Peyer's patch (tissue), 4 donors: ENCODE measurements at regions not wholly inside any gene's neighbourhood (a gene's known extent, or its start where the extent isn't known, plus 50 kb on each side); places are given as distances from the start of the nearest gene placed in this dataset.

Experiments used
- POLR2A ChIP-seq, 2 donors: fragments of 450-650 bp; IDR thresholded peaks; one replicate each; pipeline ENCODE4 v1.5.1; 2017; ENCODE audit warnings: antibody characterized with exemption in 2 of 2, mild to moderate bottlenecking in 2 of 2, moderate library complexity in 2 of 2
- TF ChIP-seq, protein P1 (sequence below), 6 experiments: fragments of 450-650 bp in 4 of 6; fragments of 200-600 bp in 2 of 6; sonication (generic) in 1 of 6; IDR thresholded peaks; one replicate each; pipeline ENCODE4 v1.5.1; 2017 to 2019; ENCODE audit warnings: antibody characterized with exemption in 6 of 6, mild to moderate bottlenecking in 3 of 6, moderate library complexity in 1 of 6

GRCh38 chrY:16981776-16982175, 898.2 kb downstream of the CDY2B start:
- TF ChIP-seq, protein P1, sequence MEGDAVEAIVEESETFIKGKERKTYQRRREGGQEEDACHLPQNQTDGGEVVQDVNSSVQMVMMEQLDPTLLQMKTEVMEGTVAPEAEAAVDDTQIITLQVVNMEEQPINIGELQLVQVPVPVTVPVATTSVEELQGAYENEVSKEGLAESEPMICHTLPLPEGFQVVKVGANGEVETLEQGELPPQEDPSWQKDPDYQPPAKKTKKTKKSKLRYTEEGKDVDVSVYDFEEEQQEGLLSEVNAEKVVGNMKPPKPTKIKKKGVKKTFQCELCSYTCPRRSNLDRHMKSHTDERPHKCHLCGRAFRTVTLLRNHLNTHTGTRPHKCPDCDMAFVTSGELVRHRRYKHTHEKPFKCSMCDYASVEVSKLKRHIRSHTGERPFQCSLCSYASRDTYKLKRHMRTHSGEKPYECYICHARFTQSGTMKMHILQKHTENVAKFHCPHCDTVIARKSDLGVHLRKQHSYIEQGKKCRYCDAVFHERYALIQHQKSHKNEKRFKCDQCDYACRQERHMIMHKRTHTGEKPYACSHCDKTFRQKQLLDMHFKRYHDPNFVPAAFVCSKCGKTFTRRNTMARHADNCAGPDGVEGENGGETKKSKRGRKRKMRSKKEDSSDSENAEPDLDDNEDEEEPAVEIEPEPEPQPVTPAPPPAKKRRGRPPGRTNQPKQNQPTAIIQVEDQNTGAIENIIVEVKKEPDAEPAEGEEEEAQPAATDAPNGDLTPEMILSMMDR (IDR thresholded peaks at IDR 0.05), result no peak
- TF ChIP-seq POLR2A (IDR thresholded peaks at IDR 0.05), result no peak
